ENCODE measurements at regions not wholly inside any gene's neighbourhood (a gene's known extent, or its start where the extent isn't known, plus 50 kb on each side); places are given as distances from the start of the nearest gene placed in this dataset.

DNA sequence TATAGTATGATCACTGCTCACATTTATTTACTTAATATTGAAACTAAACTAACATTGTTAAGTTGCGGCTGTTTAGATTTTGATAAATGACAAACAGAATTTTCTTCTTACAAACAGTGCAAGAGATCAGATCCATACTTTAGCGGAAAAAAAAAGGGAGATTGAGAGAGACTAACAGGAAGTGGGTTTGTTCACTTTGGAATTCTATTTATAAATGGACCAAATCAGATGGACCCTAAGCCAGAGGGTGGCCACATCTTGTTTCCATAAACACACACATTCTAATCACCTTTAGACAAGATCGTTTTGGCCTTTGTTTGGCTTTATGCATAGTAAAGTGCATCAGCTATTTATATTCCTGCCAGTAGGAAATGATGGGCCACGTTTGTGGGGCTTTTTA, 381.4 kb upstream of the CD180 start:
- Histone ChIP-seq H3K79me2 (ENCODE audit: insufficient read depth, low read length) (no peaks in the 10 kb centered on the region), H2BK5ac (ENCODE audit: insufficient read length, low read length) (no peak overlapping the region), H3K23ac (ENCODE audit: insufficient read length, low read depth, low read length) (no peak overlapping the region), H2AFZ (ENCODE audit: low read length) (no peak overlapping the region), H3K27ac (ENCODE audit: insufficient read length, low read depth, low read length) (no peak overlapping the region), H2AK5ac (ENCODE audit: insufficient read length, low read length) (no peak overlapping the region), H3K9me3 (ENCODE audit: control insufficient read depth, low read depth, low read length) (no peaks in the 10 kb centered on the region), H2BK15ac (ENCODE audit: low read depth, low read length) (no peak overlapping the region), H3K9ac (ENCODE audit: extremely low read depth, insufficient read length, low read length) (no peak overlapping the region), H2BK12ac (ENCODE audit: insufficient read length, low read depth, low read length) (no peak overlapping the region), H4K20me1 (ENCODE audit: control insufficient read depth, insufficient read depth, insufficient read length) (no peaks in the 10 kb centered on the region), H3K4me2 (ENCODE audit: insufficient read depth, insufficient read length, low read length) (no peak overlapping the region), H2BK120ac (ENCODE audit: low read depth, low read length, poor library complexity, severe bottlenecking) (no peak overlapping the region), H3K4me1 (ENCODE audit: insufficient read depth, low read length) (no peaks in the 10 kb centered on the region; the same call in 1 of the 2 replicates), H4K8ac (replicated peaks; ENCODE audit: insufficient read length, low read depth, low read length) (no peak overlapping the region), H3K14ac (ENCODE audit: insufficient read depth, low read length) (no peak overlapping the region), H3T11ph (ENCODE audit: low read length) (no peak overlapping the region), H2BK20ac (ENCODE audit: low read depth, low read length, poor library complexity, severe bottlenecking) (no peak overlapping the region), H3K27me3 (ENCODE audit: insufficient read depth, low read length) (no peaks in the 10 kb centered on the region), H3K79me1 (ENCODE audit: insufficient read depth, low read depth, low read length, poor library complexity, severe bottlenecking) (no peaks in the 10 kb centered on the region), H3K23me2 (ENCODE audit: insufficient read length, low read depth, low read length, poor library complexity, severe bottlenecking) (no peaks in the 10 kb centered on the region), H3K4ac (ENCODE audit: low read depth, low read length) (no peak overlapping the region), H4K5ac (ENCODE audit: insufficient read length, low read depth, low read length) (no peak overlapping the region), H4K91ac (ENCODE audit: insufficient read length, low read depth, low read length) (no peak overlapping the region), H3K18ac (ENCODE audit: insufficient read length, low read depth, low read length) (no peak overlapping the region), H3K56ac (ENCODE audit: insufficient read length, low read depth, low read length) (no peak overlapping the region)
- Mint-ChIP-seq H3K4me3 (no peak overlapping the region), H3K9me3 (no peaks in the 10 kb centered on the region; a peak in 2 of 5 replicates), H3K36me3 (ENCODE audit: insufficient read depth in 1 of 3, low read depth in 3 of 3) (no peaks in the 10 kb centered on the region), H3K4me1 (peaks cover 4 to 8% of the 10 kb centered on the region in 2 experiments), H3K27me3 (ENCODE audit: low read depth) (no peaks in the 10 kb centered on the region), H3K27ac (no peak overlapping the region)
- no CpG with 5 or more reads among the region's 4 CpGs for WGBS (ENCODE audit: extremely low coverage, insufficient read length, low lambda C conversion rate)
- DNase-seq, result no peak
- TF ChIP-seq, protein P1, sequence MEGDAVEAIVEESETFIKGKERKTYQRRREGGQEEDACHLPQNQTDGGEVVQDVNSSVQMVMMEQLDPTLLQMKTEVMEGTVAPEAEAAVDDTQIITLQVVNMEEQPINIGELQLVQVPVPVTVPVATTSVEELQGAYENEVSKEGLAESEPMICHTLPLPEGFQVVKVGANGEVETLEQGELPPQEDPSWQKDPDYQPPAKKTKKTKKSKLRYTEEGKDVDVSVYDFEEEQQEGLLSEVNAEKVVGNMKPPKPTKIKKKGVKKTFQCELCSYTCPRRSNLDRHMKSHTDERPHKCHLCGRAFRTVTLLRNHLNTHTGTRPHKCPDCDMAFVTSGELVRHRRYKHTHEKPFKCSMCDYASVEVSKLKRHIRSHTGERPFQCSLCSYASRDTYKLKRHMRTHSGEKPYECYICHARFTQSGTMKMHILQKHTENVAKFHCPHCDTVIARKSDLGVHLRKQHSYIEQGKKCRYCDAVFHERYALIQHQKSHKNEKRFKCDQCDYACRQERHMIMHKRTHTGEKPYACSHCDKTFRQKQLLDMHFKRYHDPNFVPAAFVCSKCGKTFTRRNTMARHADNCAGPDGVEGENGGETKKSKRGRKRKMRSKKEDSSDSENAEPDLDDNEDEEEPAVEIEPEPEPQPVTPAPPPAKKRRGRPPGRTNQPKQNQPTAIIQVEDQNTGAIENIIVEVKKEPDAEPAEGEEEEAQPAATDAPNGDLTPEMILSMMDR (conservative IDR thresholded peaks at IDR 0.05), result no peak
